Colonic mucosa (tissue), 4 donors: ENCODE measurements at regions not wholly inside any gene's neighbourhood (a gene's known extent, or its start where the extent isn't known, plus 50 kb on each side); places are given as distances from the start of the nearest gene placed in this dataset.
"Not testable (repeated sequence)": the region's sequence is repeated elsewhere in the genome, so short reads cannot be mapped to it uniquely, and the experiment has no call there.

Experiments
- DNase-seq: peaks from one replicate; pipeline ENCODE4 v3.0.0-alpha.2; 2020
- H3K27ac ChIP-seq: fragments of 200-600 bp; one replicate; pipeline ENCODE4 v1.8.0; 2021
- H3K27me3 ChIP-seq: fragments of 200-600 bp; one replicate; pipeline ENCODE4 v1.8.0; 2021
- H3K36me3 ChIP-seq: fragments of 200-600 bp; one replicate; pipeline ENCODE4 v1.8.0; 2021
- H3K4me1 ChIP-seq: fragments of 200-600 bp; one replicate; pipeline ENCODE4 v1.8.0; 2021; ENCODE audit warnings: mild to moderate bottlenecking
- H3K4me3 ChIP-seq: fragments of 200-600 bp; one replicate; pipeline ENCODE4 v1.8.0; 2021
- H3K9ac ChIP-seq, 2 donors: one replicate each; pipeline ENCODE4 v1.7.0; 2013; ENCODE audit warnings: control low read depth in 2 of 2, low read depth in 2 of 2, low read length in 2 of 2
- H3K9me3 ChIP-seq: fragments of 200-600 bp; one replicate; pipeline ENCODE4 v1.8.0; 2021
- CTCF ChIP-seq: fragments of 200-600 bp; IDR thresholded peaks from one replicate; pipeline ENCODE4 v1.8.0; 2022; ENCODE audit warnings: antibody characterized with exemption, mild to moderate bottlenecking
- intact Hi-C: fragments of 100-400 bp; cut with DNase I; formaldehyde crosslinking; loops from one replicate; pipeline ENCODE4 v1.14.1; 2022
- donor health status: healthy.
- donor health status: DM: no; HTN: no; CAD: no.
- donor health status: DM: no; HTN: no; CAD: no.

DNA sequence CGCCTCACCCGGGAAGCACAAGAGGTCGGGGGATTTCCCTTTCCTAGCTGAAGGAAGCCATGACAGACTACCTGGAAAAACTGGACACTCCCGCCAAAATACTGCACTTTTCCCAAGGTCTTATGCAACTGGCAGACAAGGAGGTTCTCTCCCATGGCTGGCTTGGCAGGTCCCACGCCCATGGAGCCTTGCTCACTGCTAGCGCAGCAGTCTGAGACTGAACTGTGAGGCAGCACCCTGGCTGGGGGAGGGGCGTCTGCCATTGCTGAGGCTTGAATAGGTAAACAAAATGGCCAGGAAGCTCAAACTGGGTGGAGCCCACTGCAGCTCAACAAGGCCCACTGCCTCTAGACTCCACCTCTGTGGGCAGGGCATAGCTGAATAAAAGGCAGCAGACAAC is 92.1 kb downstream of the C4BPA start:
- H3K9me3 ChIP-seq, intact Hi-C loops, H3K36me3 ChIP-seq, H3K4me1 ChIP-seq, H3K27me3 ChIP-seq, H3K27ac ChIP-seq, H3K9ac ChIP-seq, H3K4me3 ChIP-seq, DNase-seq: not testable (repeated sequence)

GRCh38 chr1:207201534-207201933 is 97.5 kb downstream of the C4BPA start:
- intact Hi-C loops, H3K9ac ChIP-seq, H3K36me3 ChIP-seq, H3K4me3 ChIP-seq, H3K27ac ChIP-seq, H3K27me3 ChIP-seq, DNase-seq, H3K9me3 ChIP-seq, H3K4me1 ChIP-seq: not testable (repeated sequence)

- no peaks in the 10 kb centered on the region for H3K9me3 ChIP-seq
- DNase-seq: no peak
- no peak for TF ChIP-seq CTCF
- no peak overlapping the region for H3K4me3 ChIP-seq
- H3K9ac ChIP-seq: no peak overlapping the region
- no peaks in the 10 kb centered on the region for H3K36me3 ChIP-seq
- no peak overlapping the region for H3K27ac ChIP-seq
- H3K4me1 ChIP-seq: no peaks in the 10 kb centered on the region
- no peaks in the 10 kb centered on the region for H3K27me3 ChIP-seq
- intact Hi-C loops: no loop called here
Observed at GRCh38 chr1:207202480-207202879, 98.4 kb downstream of the C4BPA start.

DNA sequence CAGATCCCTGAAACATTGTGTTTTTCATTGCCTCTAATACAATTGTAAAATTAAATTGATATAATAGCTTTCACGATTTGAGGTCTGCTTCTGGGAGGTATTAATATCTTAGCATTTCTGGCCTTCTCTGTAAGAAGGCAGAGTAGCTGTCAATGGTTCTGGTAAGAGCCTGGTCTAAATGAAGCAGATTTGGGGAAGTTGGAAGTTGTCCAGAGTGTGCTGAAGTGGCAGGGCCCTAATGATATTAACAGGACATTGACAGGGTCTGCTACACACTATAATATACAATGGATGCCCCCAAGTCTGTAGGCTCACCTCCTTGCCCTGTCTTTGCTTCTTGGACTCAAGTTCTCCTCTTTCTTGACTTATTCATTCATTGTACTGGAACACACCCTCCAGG is 99.5 kb downstream of the C4BPA start:
- intact Hi-C loops: no loop called here
- TF ChIP-seq CTCF: no peak

GRCh38 chr1:207205614-207206061 is 101.6 kb downstream of the C4BPA start:
- Histone ChIP-seq H3K9me3 (no peaks in the 10 kb centered on the region), H3K9ac (no peak overlapping the region), H3K36me3 (no peaks in the 10 kb centered on the region), H3K4me3 (no peak overlapping the region), H3K27ac (no peak overlapping the region), H3K4me1 (no peaks in the 10 kb centered on the region), H3K27me3 (no peaks in the 10 kb centered on the region)
- intact Hi-C loops: no loop called here
- no peak for TF ChIP-seq CTCF
- DNase-seq: no peak

More for the DNA sequence above, 99.5 kb downstream of the C4BPA start:
- Histone ChIP-seq H3K9ac (no peak overlapping the region), H3K4me3 (no peak overlapping the region), H3K27ac (no peak overlapping the region), H3K9me3 (no peaks in the 10 kb centered on the region), H3K27me3 (no peaks in the 10 kb centered on the region), H3K36me3 (no peaks in the 10 kb centered on the region), H3K4me1 (no peaks in the 10 kb centered on the region)
- no peak for DNase-seq

GRCh38 chr1:207208691-207209090 is 104.7 kb downstream of the C4BPA start:
- H3K27me3 ChIP-seq: not testable (repeated sequence)

GRCh38 chr1:207214453-207214852 is 107.0 kb upstream of the CD55 start:
- Histone ChIP-seq H3K4me1 (no peaks in the 10 kb centered on the region), H3K4me3 (no peak overlapping the region), H3K27ac (no peak overlapping the region), H3K9me3 (no peaks in the 10 kb centered on the region), H3K27me3 (no peaks in the 10 kb centered on the region), H3K36me3 (no peaks in the 10 kb centered on the region), H3K9ac (no peak overlapping the region)
- TF ChIP-seq CTCF: no peak
- intact Hi-C loops: no loop called here
- DNase-seq: no peak

More at GRCh38 chr1:207208691-207209090, 104.7 kb downstream of the C4BPA start:
- intact Hi-C loops, DNase-seq, H3K4me1 ChIP-seq, H3K9me3 ChIP-seq, H3K36me3 ChIP-seq, H3K27ac ChIP-seq, H3K4me3 ChIP-seq, H3K9ac ChIP-seq: not testable (repeated sequence)
